Aorta (tissue), 5 donors: ENCODE measurements at regions not wholly inside any gene's neighbourhood (a gene's known extent, or its start where the extent isn't known, plus 50 kb on each side); places are given as distances from the start of the nearest gene placed in this dataset.
A peak's percentile ranks its signal among the peaks of the same experiment; 100 is the strongest.
"Not testable (repeated sequence)": the region's sequence is repeated elsewhere in the genome, so short reads cannot be mapped to it uniquely, and the experiment has no call there.

Experiments
- ATAC-seq: fragments of 200-7000 bp; cut with Tn5 transposase; one replicate; pipeline ENCODE4 v1.9.1; 2022; ENCODE audit warnings: moderate library complexity; ENCODE audit not compliant: low FRiP score
- DNase-seq, 2 donors: peaks; one replicate each; pipeline ENCODE4 v3.0.0-alpha.2; 2020
- H3K27ac ChIP-seq, 2 donors: one replicate each; pipeline ENCODE4 v1.5.1; 2013; ENCODE audit warnings: low read length in 2 of 2, mild to moderate bottlenecking in 2 of 2, moderate library complexity in 2 of 2, control low read depth in 1 of 2, inconsistent platforms in 1 of 2, low read depth in 1 of 2
- H3K27me3 ChIP-seq, 2 donors: one replicate each; pipeline ENCODE4 v1.6.1; 2013; ENCODE audit warnings: control low read depth in 1 of 2, low read length in 1 of 2, mild to moderate bottlenecking in 1 of 2, moderate library complexity in 1 of 2; ENCODE audit not compliant: insufficient read depth in 2 of 2, control insufficient read depth in 1 of 2
- H3K36me3 ChIP-seq, 2 donors: one replicate each; pipeline ENCODE4 v1.6.1; 2013; ENCODE audit warnings: control low read depth in 1 of 2, low read length in 1 of 2, mild to moderate bottlenecking in 1 of 2; ENCODE audit not compliant: insufficient read depth in 2 of 2, control insufficient read depth in 1 of 2
- H3K4me1 ChIP-seq, 2 donors: one replicate each; pipeline ENCODE4 v1.6.1; 2013; ENCODE audit warnings: low read length in 2 of 2, control low read depth in 1 of 2, mild to moderate bottlenecking in 1 of 2, moderate library complexity in 1 of 2; ENCODE audit not compliant: insufficient read depth in 2 of 2, control insufficient read depth in 1 of 2
- H3K4me3 ChIP-seq, 2 donors: one replicate each; pipeline ENCODE4 v1.5.1; 2013; ENCODE audit warnings: low read length in 2 of 2, control low read depth in 1 of 2, mild to moderate bottlenecking in 1 of 2
- H3K9me3 ChIP-seq: one replicate; pipeline ENCODE4 v1.6.1; 2013; ENCODE audit warnings: mild to moderate bottlenecking, low read length; ENCODE audit not compliant: control insufficient read depth
- WGBS, 2 donors: extraction: QIAGEN DNeasy Blood & Tissue Kit; methylation state at CpG; one replicate each; pipeline ENCODE4 v1.1.7; 2013; 5-methylcytosine and 5-hydroxymethylcytosine counted together
- intact Hi-C, 2 donors: fragments of 100-400 bp; cut with DNase I; formaldehyde crosslinking; loops; one replicate each; pipeline versions ENCODE4 v1.14.2 to v1.15.0; 2022
- donor health status: healthy with polysubstance abuse.
- donor health status: Bipolar disorder and iron deficiency.
- donor health status: DM: no; HTN: no; CAD: no.
- donor health status: DM: no; HTN: no; CAD: no.
- donor health status: DM: yes; HTN: yes; CAD: no.

GRCh38 chr7:73161727-73162126 is 75.9 kb upstream of the SPDYE9 start:
- H3K27me3 ChIP-seq, H3K4me1 ChIP-seq, H3K9me3 ChIP-seq, H3K4me3 ChIP-seq, H3K27ac ChIP-seq, DNase-seq, intact Hi-C loops, H3K36me3 ChIP-seq, ATAC-seq: not testable (repeated sequence)
- WGBS, 2 donors: no CpG with 5 or more reads among the region's 4 CpGs

DNA sequence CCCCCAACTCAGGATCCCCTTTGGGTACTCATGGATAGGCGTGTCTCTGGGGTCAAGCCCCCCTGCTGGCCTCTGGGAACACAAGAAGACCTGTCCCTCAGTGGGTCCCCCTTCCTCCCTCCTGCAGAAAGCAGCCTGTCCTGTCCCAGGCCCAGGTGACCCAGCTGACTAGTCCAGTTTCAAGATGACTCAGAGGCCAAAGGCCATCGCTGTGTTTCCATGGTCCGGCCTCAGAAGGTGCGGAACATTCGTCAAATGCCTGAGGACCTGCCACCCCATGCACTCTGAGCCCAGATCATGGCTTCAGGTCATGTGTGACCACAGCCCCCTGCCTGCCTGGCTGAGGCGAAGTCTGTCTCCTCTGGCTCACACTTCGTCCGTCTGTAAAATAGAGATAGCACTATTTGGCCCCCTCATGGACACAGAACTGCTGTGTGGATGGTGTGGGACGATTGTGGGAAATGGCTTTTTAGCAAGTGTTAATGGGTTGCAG is 71.4 kb upstream of the SPDYE9 start:
- WGBS, 2 donors: 62 to 80% methylated on average over 1 of the region's 9 CpGs
- H3K4me1 ChIP-seq, H3K9me3 ChIP-seq, DNase-seq, ATAC-seq, H3K4me3 ChIP-seq, H3K36me3 ChIP-seq, intact Hi-C loops, H3K27me3 ChIP-seq, H3K27ac ChIP-seq: not testable (repeated sequence)

DNA sequence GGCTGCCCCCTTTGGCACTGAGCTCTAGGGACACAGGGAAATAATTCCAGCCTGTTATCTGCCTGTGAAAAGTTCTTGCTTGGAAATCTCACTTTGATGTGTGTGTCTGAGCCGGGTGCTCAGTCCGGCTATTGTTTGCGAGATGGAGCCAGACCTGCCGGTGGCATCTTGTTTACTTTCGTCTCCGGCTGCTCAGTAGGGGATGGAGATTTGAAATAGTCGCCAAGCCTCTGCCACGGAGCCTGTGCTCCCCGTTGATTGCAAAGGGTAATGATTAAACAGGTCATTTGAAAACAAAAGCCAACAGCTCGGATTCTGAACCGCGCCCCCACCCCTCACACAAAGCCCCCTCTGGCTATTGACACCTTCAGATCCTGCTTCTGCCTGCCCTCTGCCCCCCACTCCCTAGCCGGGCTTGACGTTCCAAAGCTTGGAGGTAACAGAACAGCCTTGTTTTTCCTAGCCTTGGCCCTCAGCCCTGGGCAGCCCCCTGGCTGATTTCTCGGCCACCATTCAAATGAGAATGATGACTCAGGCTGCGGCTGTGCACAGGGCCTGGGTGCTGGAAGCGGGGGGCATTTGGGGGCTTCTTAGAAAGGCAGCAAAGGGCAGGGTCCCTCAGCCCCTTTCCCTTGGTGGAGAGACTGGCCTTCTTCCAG is 70.8 kb upstream of the SPDYE9 start:
- H3K36me3 ChIP-seq, ATAC-seq, H3K4me3 ChIP-seq, H3K4me1 ChIP-seq, H3K27ac ChIP-seq, intact Hi-C loops, H3K27me3 ChIP-seq, DNase-seq, H3K9me3 ChIP-seq: not testable (repeated sequence)
- 4 to 7% methylated on average over 12 to 13 of the region's 17 CpGs for WGBS, 2 donors

- peak; percentile 91 to 92 for DNase-seq
- peak; percentile 96 for ATAC-seq
- H3K27ac ChIP-seq, H3K27me3 ChIP-seq, intact Hi-C loops, H3K4me1 ChIP-seq, H3K9me3 ChIP-seq, H3K36me3 ChIP-seq: not testable (repeated sequence)
- H3K4me3 ChIP-seq: peak overlapping the region in 1 of 2 donors; percentile 47
- WGBS, 2 donors: 0 to 1% methylated on average over 12 to 37 of the region's 48 CpGs
Observed at GRCh38 chr7:73154586-73155038, 68.8 kb upstream of the SPDYE9 start.

GRCh38 chr7:73153921-73154585 is 68.2 kb upstream of the SPDYE9 start:
- intact Hi-C loops, H3K36me3 ChIP-seq, H3K4me1 ChIP-seq, DNase-seq, H3K4me3 ChIP-seq, H3K27ac ChIP-seq, H3K27me3 ChIP-seq, H3K9me3 ChIP-seq: not testable (repeated sequence)
- ATAC-seq: peak; percentile 2
- 13 to 26% methylated on average over 7 to 9 of the region's 23 CpGs for WGBS, 2 donors

- H3K27me3 ChIP-seq, H3K9me3 ChIP-seq, ATAC-seq, H3K27ac ChIP-seq, DNase-seq, H3K4me3 ChIP-seq, H3K36me3 ChIP-seq, H3K4me1 ChIP-seq, intact Hi-C loops: not testable (repeated sequence)
- no CpG with 5 or more reads among the region's 2 CpGs for WGBS, 2 donors
Observed at GRCh38 chr7:73148570-73148969, 62.7 kb upstream of the SPDYE9 start.

- WGBS, 2 donors: 85 to 95% methylated on average over 4 to 5 of the region's 6 CpGs
- H3K9me3 ChIP-seq, H3K4me1 ChIP-seq, H3K36me3 ChIP-seq, intact Hi-C loops, DNase-seq, H3K27me3 ChIP-seq, ATAC-seq, H3K27ac ChIP-seq, H3K4me3 ChIP-seq: not testable (repeated sequence)
Observed at GRCh38 chr7:73147681-73148080, 61.8 kb upstream of the SPDYE9 start.

DNA sequence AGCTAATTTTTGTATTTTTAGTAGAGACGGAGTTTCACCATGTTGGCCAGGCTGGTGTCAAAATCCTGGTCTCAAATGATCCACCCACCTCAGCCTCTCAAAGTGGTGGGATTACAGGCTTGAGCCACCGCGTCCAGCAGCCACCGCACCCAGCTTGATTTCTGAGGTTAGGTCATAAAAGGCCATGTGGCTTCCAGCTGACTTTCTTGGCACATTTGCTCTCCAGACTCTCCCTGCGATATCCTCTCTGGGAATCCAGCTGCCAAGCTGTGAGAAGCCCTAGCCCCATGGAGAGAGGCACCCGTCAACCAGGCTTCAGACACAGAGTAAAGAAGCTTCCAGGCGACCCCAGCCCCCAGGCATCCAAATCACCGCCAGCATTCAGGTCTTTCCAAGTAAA is 58.2 kb upstream of the SPDYE9 start:
- H3K9me3 ChIP-seq, H3K27ac ChIP-seq, H3K36me3 ChIP-seq, H3K27me3 ChIP-seq, DNase-seq, ATAC-seq, H3K4me1 ChIP-seq, intact Hi-C loops, H3K4me3 ChIP-seq: not testable (repeated sequence)
- 96 to 99% methylated on average over 4 of the region's 8 CpGs for WGBS, 2 donors

DNA sequence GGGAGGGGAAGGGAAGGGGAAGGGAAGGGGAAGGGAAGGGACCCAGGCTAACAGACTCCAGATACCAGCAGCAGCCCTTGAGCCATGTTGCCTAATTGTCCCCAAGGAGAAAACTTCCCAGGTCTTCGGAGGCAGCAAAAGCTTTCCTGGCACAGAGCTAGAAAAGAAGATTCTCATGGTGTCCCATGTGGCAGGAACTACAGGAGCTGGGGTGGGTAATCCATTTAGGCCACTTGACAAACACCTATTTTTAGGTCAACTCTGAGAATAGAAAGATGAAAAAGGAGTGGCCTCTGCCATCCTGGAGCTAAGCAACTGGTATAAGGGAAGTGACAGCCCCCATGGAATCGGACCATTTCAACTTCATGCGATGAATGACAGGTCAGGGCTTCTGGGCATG is 52.1 kb upstream of the SPDYE9 start:
- H3K27me3 ChIP-seq, intact Hi-C loops, H3K4me3 ChIP-seq, H3K9me3 ChIP-seq, ATAC-seq, DNase-seq, H3K4me1 ChIP-seq, H3K36me3 ChIP-seq, H3K27ac ChIP-seq: not testable (repeated sequence)
- WGBS, 2 donors: 60% methylated on average over 1 of the region's 3 CpGs; no CpG with 5 or more reads in 1 of the 2 donors
